PC-9 (cell line): ENCODE measurements at regions not wholly inside any gene's neighbourhood (a gene's known extent, or its start where the extent isn't known, plus 50 kb on each side); places are given as distances from the start of the nearest gene placed in this dataset.

Source experiments
- BruUV-seq: library from RNA; stranded (reverse); fragments of 400-500 nt; replicated peaks from 2 replicates; lab custom pipeline; 2021; lab: Mats Ljungman, UMichigan
- CTCF ChIA-PET: fragments of 300-600 bp; sonication (Branson Sonifier 250); formaldehyde crosslinking; loops from one replicate; lab custom pipeline; 2022; ENCODE audit warnings: antibody characterized with exemption; lab: Charles Lee
- POLR2A ChIA-PET: fragments of 300-600 bp; sonication (Branson Sonifier 250); formaldehyde crosslinking; loops from one replicate; lab custom pipeline; 2022; ENCODE audit warnings: antibody characterized with exemption; ENCODE audit not compliant: unreplicated experiment; lab: Charles Lee
- DNase-seq, 2 experiments: peaks; one replicate each; pipeline versions ENCODE4 v3.0.0 to v3.0.0-alpha.2; 2015 to 2022; ENCODE audit warnings: mixed read lengths in 1 of 2
- H2AFZ ChIP-seq: fragments of 200-600 bp; sonication (generic); 2 replicates; pipeline ENCODE4 v1.8.1; 2017; ENCODE audit warnings: antibody characterized with exemption
- H3F3A ChIP-seq: fragments of 200-600 bp; sonication (generic); 2 replicates; pipeline ENCODE4 v1.8.1; 2017; ENCODE audit warnings: antibody characterized with exemption, mild to moderate bottlenecking, low read depth; ENCODE audit not compliant: insufficient read depth
- H3K27ac ChIP-seq: fragments of 200-600 bp; sonication (generic); 2 replicates; pipeline ENCODE4 v1.6.1; 2016; ENCODE audit warnings: mixed run types
- H3K27me3 ChIP-seq: fragments of 200-600 bp; sonication (generic); 2 replicates; pipeline ENCODE4 v1.6.1; 2016; ENCODE audit warnings: low read depth, mixed run types; ENCODE audit not compliant: insufficient read depth
- H3K36me3 ChIP-seq: fragments of 200-600 bp; sonication (generic); 2 replicates; pipeline ENCODE4 v1.6.1; 2016; ENCODE audit warnings: low read depth, mixed run types
- H3K4me1 ChIP-seq: fragments of 200-600 bp; sonication (generic); replicated peaks from 2 replicates; pipeline ENCODE4 v1.6.1; 2016; ENCODE audit warnings: mixed run types; ENCODE audit not compliant: insufficient read depth
- H3K4me2 ChIP-seq: fragments of 200-600 bp; sonication (generic); 2 replicates; pipeline ENCODE4 v1.6.1; 2017; ENCODE audit warnings: mixed run types
- H3K4me3 ChIP-seq: fragments of 200-600 bp; sonication (generic); 2 replicates; pipeline ENCODE4 v1.6.1; 2016; ENCODE audit warnings: mixed run types
- H3K79me2 ChIP-seq: fragments of 200-600 bp; sonication (generic); 2 replicates; pipeline ENCODE4 v1.6.1; 2017; ENCODE audit warnings: low read depth, mixed run types
- H3K9me2 ChIP-seq: fragments of 200-600 bp; sonication (generic); 2 replicates; pipeline ENCODE4 v1.8.1; 2017; ENCODE audit warnings: mild to moderate bottlenecking; ENCODE audit not compliant: insufficient read depth
- H3K9me3 ChIP-seq: fragments of 200-600 bp; sonication (generic); 2 replicates; pipeline ENCODE4 v1.8.1; 2016; ENCODE audit warnings: low read depth; ENCODE audit not compliant: insufficient read depth
- H4K20me1 ChIP-seq: fragments of 200-600 bp; sonication (generic); 2 replicates; pipeline ENCODE4 v1.8.1; 2017; ENCODE audit not compliant: insufficient read depth
- CTCF ChIP-seq: fragments of 200-600 bp; sonication (generic); conservative IDR thresholded peaks from 2 replicates; pipeline ENCODE4 v1.6.1; 2017; ENCODE audit warnings: mixed run types, antibody characterized with exemption, mild to moderate bottlenecking, moderate library complexity
- EZH2 ChIP-seq: fragments of 200-600 bp; sonication (generic); IDR thresholded peaks from 2 replicates; pipeline ENCODE4 v1.8.0; 2017; ENCODE audit warnings: antibody characterized with exemption, low read depth
- intact Hi-C: fragments of 100-400 bp; cut with micrococcal nuclease; formaldehyde crosslinking; loops from one replicate; pipeline ENCODE4 v1.10.0; 2022; ENCODE audit not compliant: unreplicated experiment

GRCh38 chr2:119073213-119073612, 85.3 kb downstream of the C1QL2 start:
- H3K27ac ChIP-seq = no peak overlapping the region
- no peak overlapping the region for H3K4me3 ChIP-seq
- no peaks in the 10 kb centered on the region for H3K9me2 ChIP-seq
- no peaks in the 10 kb centered on the region for H3K36me3 ChIP-seq
- H4K20me1 ChIP-seq = no peaks in the 10 kb centered on the region
- no peaks in the 10 kb centered on the region for H3K9me3 ChIP-seq
- no peaks in the 10 kb centered on the region for H3K79me2 ChIP-seq
- no TSS peak for BruUV-seq
- no peak overlapping the region for H3K4me2 ChIP-seq
- H2AFZ ChIP-seq = no peak overlapping the region
- no peak for DNase-seq
- H3K4me1 ChIP-seq = no peaks in the 10 kb centered on the region
- ChIA-PET POLR2A (no interaction called here), CTCF (no interaction called here)
- H3K27me3 ChIP-seq = 0 out of 2 replicates have a peak, but pooled peaks cover 7% of the 10 kb centered on the region
- TF ChIP-seq CTCF = no peak
- TF ChIP-seq EZH2 = no peak
- intact Hi-C loops = no loop called here
- no peaks in the 10 kb centered on the region for H3F3A ChIP-seq

- Histone ChIP-seq H3K4me3 (no peak overlapping the region), H3F3A (no peaks in the 10 kb centered on the region), H3K4me1 (peaks cover 3% of the 10 kb centered on the region; the same call in 1 of the 2 replicates), H4K20me1 (no peaks in the 10 kb centered on the region), H3K27me3 (0 out of 2 replicates have a peak, but pooled peaks cover 7% of the 10 kb centered on the region), H3K9me2 (no peaks in the 10 kb centered on the region), H3K9me3 (no peaks in the 10 kb centered on the region), H3K79me2 (no peaks in the 10 kb centered on the region), H3K27ac (no peak overlapping the region), H3K36me3 (no peaks in the 10 kb centered on the region), H2AFZ (no peak overlapping the region), H3K4me2 (no peak overlapping the region)
- TF ChIP-seq EZH2 (no peak), CTCF (no peak)
- ChIA-PET CTCF (no interaction called here), POLR2A (no interaction called here)
- no peak for DNase-seq
- BruUV-seq = no TSS peak
- intact Hi-C loops = no loop called here
Observed at GRCh38 chr2:119071476-119071875, 87.1 kb downstream of the C1QL2 start.

DNA sequence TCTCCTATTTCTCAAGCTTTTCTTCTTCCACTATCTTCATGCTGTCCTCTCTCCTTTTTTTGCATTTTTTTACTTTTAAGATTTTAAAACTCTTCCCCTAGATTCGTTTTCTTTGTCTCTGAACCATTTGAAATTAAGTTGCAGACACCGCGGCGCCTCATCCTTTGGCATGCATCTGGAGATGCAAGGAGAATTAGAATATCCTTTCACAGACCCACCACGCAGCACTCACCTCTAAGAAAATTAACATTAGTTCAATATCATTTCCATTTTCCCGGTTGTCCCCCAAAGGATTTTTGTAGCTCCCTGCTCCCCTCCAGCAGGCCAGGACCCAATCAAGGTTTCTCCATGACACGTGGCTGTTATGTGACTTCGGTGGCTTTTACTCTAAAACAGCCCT, 88.8 kb downstream of the C1QL2 start:
- ChIA-PET CTCF (no interaction called here), POLR2A (no interaction called here)
- intact Hi-C loops = no loop called here
- H3K9me2 ChIP-seq = no peaks in the 10 kb centered on the region
- H3K4me3 ChIP-seq = no peak overlapping the region
- H3K79me2 ChIP-seq = no peaks in the 10 kb centered on the region
- H3K9me3 ChIP-seq = 0 out of 2 replicates have a peak, but pooled peaks cover 4% of the 10 kb centered on the region
- H3K4me1 ChIP-seq = peaks cover 4% of the 10 kb centered on the region; the same call in 1 of the 2 replicates
- H3K27ac ChIP-seq = no peak overlapping the region
- no peaks in the 10 kb centered on the region for H3K36me3 ChIP-seq
- TF ChIP-seq EZH2 (no peak), CTCF (no peak)
- no TSS peak for BruUV-seq
- no peak for DNase-seq
- H3K27me3 ChIP-seq = no peaks in the 10 kb centered on the region
- H3K4me2 ChIP-seq = no peak overlapping the region
- H4K20me1 ChIP-seq = no peaks in the 10 kb centered on the region
- no peaks in the 10 kb centered on the region for H3F3A ChIP-seq
- no peak overlapping the region for H2AFZ ChIP-seq
